ENCODE measurements at regions not wholly inside any gene's neighbourhood (a gene's known extent, or its start where the extent isn't known, plus 50 kb on each side); places are given as distances from the start of the nearest gene placed in this dataset.
"Not testable (repeated sequence)": the region's sequence is repeated elsewhere in the genome, so short reads cannot be mapped to it uniquely, and the experiment has no call there.

- no peak overlapping the region for H3K4me2 ChIP-seq
- H4K20me1 ChIP-seq = no peaks in the 10 kb centered on the region
- H3K4me1 ChIP-seq = no peaks in the 10 kb centered on the region
- H3K9ac ChIP-seq = no peak overlapping the region
- TF ChIP-seq Cebpa-rat (IDR thresholded peaks at IDR 0.05) = no peak
- no peaks in the 10 kb centered on the region for H3K9me3 ChIP-seq
- H3K4me3 ChIP-seq = no peak overlapping the region
- no peaks in the 10 kb centered on the region for H3K27me3 ChIP-seq
- no peaks in the 10 kb centered on the region for H3K36me3 ChIP-seq
- H3K27ac ChIP-seq = no peak overlapping the region
Measured at GRCh38 chr1:38738207-38738606, 121.4 kb downstream of the RRAGC start.

- TF ChIP-seq Cebpa-rat (IDR thresholded peaks at IDR 0.05) = no peak
- no peaks in the 10 kb centered on the region for H3K4me1 ChIP-seq
- H3K27ac ChIP-seq = no peak overlapping the region
- no peak overlapping the region for H3K9ac ChIP-seq
- H3K27me3 ChIP-seq = no peaks in the 10 kb centered on the region
- no peak overlapping the region for H3K4me2 ChIP-seq
- no peaks in the 10 kb centered on the region for H3K9me3 ChIP-seq
- H4K20me1 ChIP-seq = no peaks in the 10 kb centered on the region
- H3K36me3 ChIP-seq = no peaks in the 10 kb centered on the region
- H3K4me3 ChIP-seq = no peak overlapping the region
Measured at GRCh38 chr1:38736399-38736798, 123.2 kb downstream of the RRAGC start.

- TF ChIP-seq Cebpa-rat (IDR thresholded peaks at IDR 0.05) = no peak
- Histone ChIP-seq H3K27ac (no peak overlapping the region), H3K27me3 (no peaks in the 10 kb centered on the region), H3K9me3 (no peaks in the 10 kb centered on the region), H3K36me3 (no peaks in the 10 kb centered on the region), H3K9ac (no peak overlapping the region), H3K4me3 (no peak overlapping the region), H4K20me1 (no peaks in the 10 kb centered on the region), H3K4me1 (no peaks in the 10 kb centered on the region), H3K4me2 (no peak overlapping the region)
Measured at GRCh38 chr1:38735651-38736161, 123.9 kb downstream of the RRAGC start.

GRCh38 chr1:38733761-38734160, 125.8 kb downstream of the RRAGC start:
- H3K4me2 ChIP-seq = no peak overlapping the region
- no peak overlapping the region for H3K4me3 ChIP-seq
- no peaks in the 10 kb centered on the region for H3K9me3 ChIP-seq
- no peaks in the 10 kb centered on the region for H3K36me3 ChIP-seq
- no peak for TF ChIP-seq Cebpa-rat (IDR thresholded peaks at IDR 0.05)
- H3K27me3 ChIP-seq = no peaks in the 10 kb centered on the region
- H3K9ac ChIP-seq = no peak overlapping the region
- H4K20me1 ChIP-seq = no peaks in the 10 kb centered on the region
- no peak overlapping the region for H3K27ac ChIP-seq
- H3K4me1 ChIP-seq = peaks cover 10% of the 10 kb centered on the region

GRCh38 chr1:38730511-38731397, 128.8 kb downstream of the RRAGC start:
- no peak overlapping the region for H3K27ac ChIP-seq
- peaks cover 25% of the 10 kb centered on the region for H3K4me1 ChIP-seq
- no peak overlapping the region for H3K4me2 ChIP-seq
- no peaks in the 10 kb centered on the region for H4K20me1 ChIP-seq
- no peak overlapping the region for H3K9ac ChIP-seq
- TF ChIP-seq Cebpa-rat (IDR thresholded peaks at IDR 0.05) = no peak
- no peak overlapping the region for H3K4me3 ChIP-seq
- H3K36me3 ChIP-seq = no peaks in the 10 kb centered on the region
- no peaks in the 10 kb centered on the region for H3K9me3 ChIP-seq
- no peaks in the 10 kb centered on the region for H3K27me3 ChIP-seq

GRCh38 chr1:38728585-38728908, 131.0 kb downstream of the RRAGC start:
- Histone ChIP-seq H3K27ac (no peak overlapping the region), H4K20me1 (no peaks in the 10 kb centered on the region), H3K4me1 (peaks cover 25% of the 10 kb centered on the region), H3K27me3 (no peaks in the 10 kb centered on the region), H3K9ac (0 out of 2 replicates have a peak overlapping the region, but pooled peaks have one; percentile 25), H3K4me3 (no peak overlapping the region), H3K36me3 (no peaks in the 10 kb centered on the region), H3K4me2 (peak overlapping the region; percentile 82), H3K9me3 (no peaks in the 10 kb centered on the region)
- no peak for TF ChIP-seq Cebpa-rat (IDR thresholded peaks at IDR 0.05)

GRCh38 chr1:38727684-38728584, 131.6 kb downstream of the RRAGC start:
- H4K20me1 ChIP-seq = no peaks in the 10 kb centered on the region
- H3K27ac ChIP-seq = no peak overlapping the region
- H3K36me3 ChIP-seq = no peaks in the 10 kb centered on the region
- peak overlapping the region; percentile 82 for H3K4me2 ChIP-seq
- no peak overlapping the region for H3K4me3 ChIP-seq
- no peaks in the 10 kb centered on the region for H3K9me3 ChIP-seq
- 0 out of 2 replicates have a peak overlapping the region, but pooled peaks have one; percentile 25 for H3K9ac ChIP-seq
- TF ChIP-seq Cebpa-rat (IDR thresholded peaks at IDR 0.05) = no peak
- peaks cover 25% of the 10 kb centered on the region for H3K4me1 ChIP-seq
- H3K27me3 ChIP-seq = no peaks in the 10 kb centered on the region

GRCh38 chr1:38725321-38725961, 134.1 kb downstream of the RRAGC start:
- H3K4me1 ChIP-seq = peaks cover 25% of the 10 kb centered on the region
- not testable (repeated sequence) for H3K4me2 ChIP-seq, H3K9ac ChIP-seq, H3K9me3 ChIP-seq, H3K4me3 ChIP-seq, H4K20me1 ChIP-seq, H3K27me3 ChIP-seq, H3K27ac ChIP-seq, H3K36me3 ChIP-seq

GRCh38 chr1:38724160-38725131, 135.1 kb downstream of the RRAGC start:
- no peaks in the 10 kb centered on the region for H4K20me1 ChIP-seq
- H3K9ac ChIP-seq = no peak overlapping the region
- no peak for TF ChIP-seq Cebpa-rat (IDR thresholded peaks at IDR 0.05)
- H3K27ac ChIP-seq = no peak overlapping the region
- H3K4me1 ChIP-seq = peaks cover 20% of the 10 kb centered on the region
- H3K4me3 ChIP-seq = no peak overlapping the region
- no peaks in the 10 kb centered on the region for H3K27me3 ChIP-seq
- H3K9me3 ChIP-seq = no peaks in the 10 kb centered on the region
- no peak overlapping the region for H3K4me2 ChIP-seq
- H3K36me3 ChIP-seq = no peaks in the 10 kb centered on the region

Measured in BLaER1 (cell line).